ENCODE measurements at regions not wholly inside any gene's neighbourhood (a gene's known extent, or its start where the extent isn't known, plus 50 kb on each side); places are given as distances from the start of the nearest gene placed in this dataset.

- no TSS peak for BruUV-seq (replicated peaks)
Observed at GRCh38 chr3:72133329-72134011, 348.5 kb upstream of the PROK2 start.

More at GRCh38 chr3:72133329-72134011, 348.5 kb upstream of the PROK2 start:
- Histone ChIP-seq H2BK120ac (ENCODE audit: low read depth, low read length) (no peak overlapping the region), H3K23ac (ENCODE audit: low read depth, low read length) (no peak overlapping the region), H3K9ac (ENCODE audit: low read depth, low read length) (no peak overlapping the region), H2AFZ (replicated peaks; ENCODE audit: low read length, poor library complexity) (no peak overlapping the region), H3K18ac (ENCODE audit: low read depth, low read length) (no peak overlapping the region), H3K36me3 (ENCODE audit: control insufficient read depth, insufficient read depth, low read length) (no peaks in the 10 kb centered on the region), H3K4me2 (ENCODE audit: low read depth, low read length) (no peak overlapping the region), H2AK5ac (ENCODE audit: low read depth, low read length) (no peak overlapping the region), H3K4ac (ENCODE audit: low read depth, low read length) (no peak overlapping the region), H3K56ac (ENCODE audit: extremely low read depth, insufficient read depth, low read length) (no peak overlapping the region), H2AK9ac (replicated peaks; ENCODE audit: low read depth, low read length, poor library complexity) (no peak overlapping the region), H3K9me1 (ENCODE audit: insufficient read depth, low read length) (no peaks in the 10 kb centered on the region), H3K4me1 (ENCODE audit: control insufficient read depth, insufficient read depth, low read length) (no peaks in the 10 kb centered on the region), H2BK20ac (ENCODE audit: low read depth, low read length) (no peak overlapping the region), H4K8ac (ENCODE audit: low read depth in 2 of 2, low read length in 2 of 2) (no peak overlapping the region), H2BK5ac (ENCODE audit: low read depth, low read length, poor library complexity, severe bottlenecking) (no peak overlapping the region), H3K14ac (replicated peaks; ENCODE audit: low read depth, low read length) (no peak overlapping the region), H2BK15ac (ENCODE audit: low read depth, low read length) (no peak overlapping the region), H3K4me3 (ENCODE audit: insufficient read depth, low read depth, low read length) (no peak overlapping the region), H3K9me3 (ENCODE audit: control insufficient read depth, insufficient read depth, low read length) (no peaks in the 10 kb centered on the region; the same call in 1 of the 2 replicates), H4K5ac (ENCODE audit: low read depth, low read length) (no peak overlapping the region), H3K79me1 (ENCODE audit: low read depth in 1 of 2, low read length in 2 of 2) (no peaks in the 10 kb centered on the region), H4K91ac (ENCODE audit: insufficient read depth, low read depth, low read length) (no peak overlapping the region), H3K27ac (ENCODE audit: insufficient read depth, low read length) (no peak overlapping the region), H4K20me1 (ENCODE audit: insufficient read depth, low read length) (no peaks in the 10 kb centered on the region), H3K27me3 (ENCODE audit: control insufficient read depth, insufficient read depth, low read length) (peaks cover 37% of the 10 kb centered on the region)
- dilution Hi-C loops (cut with HindIII; ENCODE audit: low sequenced_read_pairs, unreplicated experiment): no loop called here
- DNase-seq (no peak), ATAC-seq (ENCODE audit: low read depth) (no peak)
- ChIA-PET CTCF (no interaction called here), POLR2A (ENCODE audit: unreplicated experiment) (no interaction called here)
- 20% methylated on average over 1 of the region's 7 CpGs; no CpG with 5 or more reads in 1 of the 2 experiments for WGBS, 2 experiments (ENCODE audit: extremely low coverage in 2 of 2, insufficient read length in 1 of 2)
- TF ChIP-seq RAD21 (IDR thresholded peaks at IDR 0.05; ENCODE audit: low read length): no peak
- no peak for TF ChIP-seq ELK1 (IDR thresholded peaks at IDR 0.05; ENCODE audit: borderline replicate concordance, low read depth, low read length)
- in situ Hi-C loops (cut with MboI; ENCODE audit: low sequenced_read_pairs): no loop called here
- intact Hi-C loops (cut with micrococcal nuclease): no loop called here

Data from IMR-90 (cell line).